Activated T-cell treated with anti-CD3 and anti-CD28 coated beads for 4 hours (primary cell): ENCODE measurements at regions not wholly inside any gene's neighbourhood (a gene's known extent, or its start where the extent isn't known, plus 50 kb on each side); places are given as distances from the start of the nearest gene placed in this dataset.

Experiments used
- DNase-seq: peaks from one replicate; pipeline ENCODE4 v3.0.0-alpha.2; 2020

DNA sequence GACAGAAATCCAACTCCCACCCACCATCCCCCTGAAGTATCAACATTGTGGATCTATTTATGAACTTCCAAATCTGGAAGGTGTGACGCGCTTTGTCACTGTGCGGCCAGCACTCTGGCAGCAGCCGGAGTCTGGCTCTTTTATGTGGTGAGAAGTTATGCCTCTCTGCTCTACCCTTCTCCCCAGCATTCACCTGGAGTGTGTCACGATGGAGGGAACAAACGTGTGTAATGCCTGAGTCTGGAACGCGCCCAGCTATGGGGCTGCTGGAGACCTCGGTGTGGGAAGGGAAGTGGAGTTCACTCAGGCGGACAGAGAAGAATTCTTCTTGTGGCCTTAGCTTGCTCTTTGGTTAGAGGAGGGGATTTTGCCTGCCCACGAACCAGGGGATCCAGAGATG lies 222.1 kb upstream of the RPL34 start:
- no peak for DNase-seq

DNA sequence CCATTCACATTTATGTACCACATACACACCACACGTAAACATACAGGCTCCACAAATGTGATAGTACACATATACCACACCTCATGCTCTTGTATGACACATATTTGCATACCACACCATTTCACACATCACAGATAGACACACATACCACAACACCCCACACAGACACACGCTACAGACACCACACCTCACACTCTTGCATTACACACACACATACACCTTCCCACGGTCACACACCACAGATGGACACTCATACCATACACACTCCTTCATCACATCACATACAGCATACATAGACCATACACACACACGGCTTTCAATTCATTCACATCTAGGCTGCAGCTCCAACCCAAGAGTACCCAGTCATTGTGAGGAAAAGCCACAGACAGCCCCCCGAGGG lies 222.5 kb upstream of the RPL34 start:
- no peak for DNase-seq

DNA sequence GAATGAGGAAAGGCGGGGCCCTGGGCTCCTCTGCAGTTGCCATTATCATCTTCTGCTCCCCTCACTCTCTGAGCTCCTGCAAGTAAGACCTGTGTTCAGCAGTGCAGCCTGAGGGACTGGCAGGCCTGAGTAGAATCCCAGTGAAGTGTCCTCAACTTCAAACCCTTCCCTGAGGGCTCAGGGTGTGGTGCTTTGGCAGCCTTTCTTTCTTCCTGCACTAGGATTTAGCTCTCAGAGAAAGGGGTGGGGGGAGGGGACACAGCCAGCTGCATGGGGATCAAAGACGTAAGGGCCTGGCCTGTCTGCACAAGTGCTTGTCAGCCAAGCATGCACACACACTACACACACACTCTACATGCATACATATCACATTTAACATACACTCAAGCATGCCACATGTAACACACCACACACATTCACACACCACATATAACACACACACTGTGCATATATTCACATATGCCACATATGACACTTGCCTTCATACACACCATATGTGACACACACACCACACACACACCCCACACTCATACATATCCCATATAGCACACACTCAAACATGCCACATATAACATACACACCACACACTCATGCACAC lies 223.4 kb upstream of the RPL34 start:
- no peak for DNase-seq

DNA sequence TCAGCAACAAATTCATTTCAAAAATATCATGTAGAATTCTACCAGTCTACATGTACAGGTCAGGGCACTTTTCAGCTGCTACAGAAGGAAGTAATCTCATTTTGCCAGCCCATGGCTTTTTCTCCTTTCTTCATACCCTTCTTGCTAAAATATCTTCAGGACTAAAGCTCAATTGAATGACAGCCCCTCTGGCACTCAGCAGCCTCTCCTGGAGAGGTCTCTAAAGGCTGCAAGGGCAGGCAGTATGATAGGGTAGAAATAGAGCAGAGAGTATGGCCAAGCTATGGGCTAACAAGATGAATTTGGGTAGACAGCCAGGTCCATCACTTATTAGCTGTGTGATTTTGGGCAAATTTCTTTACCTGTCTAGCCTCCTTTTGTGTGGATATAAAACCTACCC lies 224.6 kb upstream of the RPL34 start:
- DNase-seq, result no peak

DNA sequence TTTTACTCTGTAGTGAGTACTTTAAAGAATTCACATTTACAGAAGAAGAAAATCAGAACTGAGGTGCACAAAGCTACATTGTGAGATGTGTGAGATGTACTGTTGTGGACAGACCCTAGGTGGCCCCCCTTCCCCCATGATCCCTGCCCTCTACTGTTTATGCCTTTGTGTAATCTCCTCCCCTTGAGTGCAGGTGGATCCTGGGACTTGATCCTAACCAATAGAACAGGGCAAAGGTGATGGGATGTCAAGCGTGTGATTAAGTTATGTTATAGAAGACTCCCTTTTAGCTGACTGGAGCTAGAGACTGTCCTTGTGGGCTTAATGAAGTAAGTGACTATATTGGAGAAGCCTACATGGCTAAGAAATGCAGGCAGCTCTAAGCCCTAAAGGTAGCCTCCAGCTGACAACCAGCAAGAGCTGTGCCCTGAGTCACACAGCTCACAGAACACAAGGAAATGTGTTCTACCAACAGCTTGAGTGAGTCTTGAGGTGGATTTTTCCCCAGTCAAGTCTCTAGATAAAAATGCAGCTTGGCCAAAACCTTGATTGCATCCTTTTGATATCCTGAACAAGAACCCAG lies 225.2 kb upstream of the LEF1 start:
- no peak for DNase-seq

DNA sequence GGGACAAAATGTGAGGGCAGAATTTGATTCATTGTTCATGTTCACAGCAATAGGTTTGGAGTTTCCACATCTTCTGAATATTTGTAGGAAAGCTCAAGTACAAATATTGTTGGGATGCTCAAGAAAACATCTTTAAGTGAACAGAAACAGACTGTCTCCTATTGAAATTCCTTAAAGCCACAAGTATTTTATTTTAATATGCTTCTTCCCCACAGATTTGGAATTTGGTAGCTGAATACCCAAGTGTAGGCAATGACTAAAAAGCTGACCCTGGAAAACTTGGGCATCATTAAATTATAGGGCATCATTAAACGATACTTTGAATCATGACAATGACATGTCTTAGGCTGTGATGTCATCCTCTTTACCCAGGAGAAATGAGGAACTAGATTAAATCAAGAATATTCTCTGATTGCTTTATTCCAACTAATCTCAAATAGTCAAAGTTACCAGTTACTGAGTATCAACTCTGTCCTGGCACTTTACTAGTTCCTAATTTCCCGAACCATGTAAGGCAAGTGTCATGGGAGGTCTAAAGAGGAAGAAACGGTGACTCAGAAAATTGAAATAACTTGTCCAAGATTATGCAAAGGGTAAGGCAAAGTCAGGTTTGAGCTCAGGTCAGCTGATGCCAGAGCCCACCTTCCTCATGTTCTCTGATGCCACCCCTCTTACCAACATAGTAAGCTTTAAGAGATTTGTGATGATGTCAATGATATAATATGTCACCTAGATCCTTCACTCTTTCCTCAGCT lies 223.1 kb upstream of the LEF1 start:
- no peak for DNase-seq

DNA sequence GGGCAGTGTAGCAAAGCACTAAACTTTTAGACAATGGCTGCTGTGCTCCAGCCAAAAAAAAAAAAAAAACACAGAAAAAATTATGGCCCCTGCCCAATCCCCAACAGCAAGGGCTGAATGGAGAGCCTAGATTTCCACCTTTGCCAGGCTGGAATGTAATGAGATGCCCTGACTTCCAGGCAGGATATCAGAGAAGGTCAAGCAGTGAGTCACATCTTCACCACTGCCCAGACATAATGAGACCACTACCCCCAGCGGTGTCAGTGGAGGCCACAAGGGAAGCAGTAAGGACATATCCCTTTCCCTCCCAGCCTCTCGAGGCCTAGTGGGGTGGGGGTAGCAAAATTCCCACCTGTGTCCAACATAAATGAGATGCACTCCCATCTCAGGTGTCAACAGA lies 216.3 kb upstream of the LEF1 start:
- DNase-seq, result no peak

DNA sequence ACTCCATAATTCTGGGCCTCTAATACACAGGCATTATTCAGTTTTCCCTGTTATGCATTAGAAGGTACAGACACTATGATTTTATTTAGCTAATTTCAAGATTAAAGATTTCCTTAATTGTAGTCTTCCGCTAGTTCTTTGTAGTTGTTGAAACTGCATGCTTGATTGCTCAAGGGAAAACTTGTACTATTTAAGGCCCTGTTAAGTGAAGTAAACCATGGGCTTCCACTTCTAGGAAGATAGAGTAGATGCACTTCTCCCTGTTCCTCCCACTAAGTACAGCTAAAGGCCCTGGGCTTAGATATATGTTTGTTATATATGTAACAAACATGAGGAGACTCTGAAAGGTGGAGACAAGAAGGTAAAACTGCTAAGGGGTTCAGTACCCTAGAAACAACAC lies 215.8 kb upstream of the LEF1 start:
- DNase-seq, result no peak

DNA sequence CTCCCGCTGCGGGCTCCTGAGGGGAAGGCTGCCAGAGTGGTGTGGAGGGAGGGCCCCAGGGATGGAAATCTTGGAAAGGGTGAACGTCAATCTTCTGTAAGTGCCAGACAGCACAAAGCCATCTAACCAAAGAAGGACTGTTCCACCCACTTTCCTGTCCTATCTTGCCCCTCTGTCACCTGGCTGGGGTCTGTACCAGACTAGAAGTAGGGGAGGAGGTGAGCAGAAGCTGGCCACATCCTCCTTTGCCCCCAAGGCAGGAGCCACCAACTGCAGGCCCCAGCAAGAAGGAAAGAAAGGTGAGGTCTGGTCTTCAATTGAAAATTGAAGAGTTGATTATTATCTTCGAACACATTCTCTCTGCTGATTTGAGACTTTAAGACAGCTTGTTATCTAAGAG lies 214.4 kb upstream of the LEF1 start:
- no peak for DNase-seq

DNA sequence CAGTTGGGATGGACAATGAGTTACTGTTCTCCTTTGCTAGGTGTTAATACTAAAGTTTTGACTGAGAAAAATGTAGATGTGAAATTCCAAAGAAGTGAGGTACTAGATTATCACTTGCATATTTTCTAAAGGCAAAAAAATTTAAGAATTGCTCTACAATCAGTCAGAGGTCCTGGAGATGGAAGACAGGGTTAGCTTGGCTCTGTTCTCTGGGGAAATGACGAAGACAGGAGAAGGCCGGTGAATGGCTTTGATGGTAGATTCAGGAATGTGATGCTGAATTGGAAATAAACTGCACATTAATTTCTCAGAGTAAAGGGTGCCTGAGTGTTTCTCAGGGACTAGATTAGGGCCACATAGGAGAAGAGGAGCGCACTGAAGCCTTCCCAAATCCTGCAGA lies 214.0 kb upstream of the LEF1 start:
- no peak for DNase-seq

DNA sequence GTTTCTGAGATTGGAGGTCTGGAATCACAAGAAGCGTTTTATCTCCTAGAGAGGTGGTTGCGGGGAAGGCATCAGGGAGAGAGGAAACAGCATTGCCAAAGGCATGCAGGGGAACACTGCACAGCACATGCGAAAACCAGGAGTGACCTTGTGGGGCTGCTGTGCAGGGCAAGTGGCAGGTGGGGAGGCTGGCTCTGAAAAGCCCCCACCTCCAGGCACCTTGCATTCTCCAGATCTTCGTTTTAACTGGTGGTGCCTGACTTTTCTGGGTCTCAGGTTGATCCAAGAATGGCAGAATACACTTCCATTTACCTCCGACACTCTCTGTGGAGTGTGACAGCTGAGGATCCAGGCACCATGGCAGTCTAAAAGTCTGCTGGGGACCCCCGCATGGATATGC lies 209.4 kb upstream of the LEF1 start:
- DNase-seq, result no peak

DNA sequence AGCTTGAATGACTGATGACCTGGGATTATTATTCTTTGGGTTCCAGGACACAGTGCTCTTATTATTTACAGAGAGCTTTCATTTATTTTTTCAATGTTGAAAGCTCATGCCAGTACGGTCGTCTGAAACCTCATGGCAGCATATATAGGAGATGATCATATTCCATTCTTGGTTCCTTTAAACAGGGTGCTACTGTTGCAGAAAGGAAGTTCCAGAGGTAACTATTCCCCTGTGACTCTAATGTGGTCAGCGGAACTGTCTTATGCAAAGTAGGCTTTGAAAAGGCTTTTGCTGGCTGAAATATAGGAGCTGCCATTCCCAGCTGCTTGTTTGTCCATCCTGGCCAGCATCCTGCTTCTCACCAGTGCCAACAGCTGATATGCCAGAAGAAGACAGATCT lies 208.3 kb upstream of the LEF1 start:
- no peak for DNase-seq

DNA sequence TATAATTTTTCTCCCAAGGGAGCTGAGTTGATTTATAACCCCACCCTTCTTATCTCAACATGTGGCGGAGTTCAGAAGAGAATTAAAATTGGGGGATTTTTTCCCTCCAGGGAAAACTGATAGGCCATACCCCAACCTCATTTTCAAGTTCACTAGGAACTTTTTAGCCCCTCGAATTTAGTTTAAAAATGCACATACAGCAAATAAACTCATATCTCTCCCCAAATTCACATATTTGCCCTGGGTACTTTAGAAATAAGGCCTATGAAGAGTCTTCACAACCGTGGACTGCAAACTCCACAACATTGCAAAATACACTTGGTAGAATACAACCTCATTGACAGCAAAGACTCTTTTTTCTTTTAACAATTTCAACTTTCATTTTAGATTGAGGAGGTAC lies 206.7 kb upstream of the LEF1 start:
- DNase-seq, result no peak

DNA sequence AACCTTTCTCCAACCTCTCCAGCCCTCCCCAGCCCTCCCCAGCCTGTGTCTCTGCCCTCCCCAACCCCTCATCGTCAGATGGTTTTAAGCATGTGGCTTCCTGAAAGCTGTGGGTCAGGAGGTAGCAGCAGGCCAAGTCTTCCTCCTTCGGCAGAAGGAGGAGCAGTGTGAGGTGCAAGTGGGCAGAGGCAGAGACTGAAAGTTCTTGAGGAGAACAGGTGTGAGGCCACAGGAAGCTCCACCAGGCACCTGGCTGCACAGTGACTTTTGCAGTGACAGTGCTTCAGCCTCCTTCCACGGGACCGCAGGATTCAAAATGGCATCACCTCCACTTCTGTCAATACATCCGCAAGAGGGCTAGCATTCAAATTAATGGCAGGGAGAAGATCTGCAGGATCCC lies 203.9 kb upstream of the LEF1 start:
- DNase-seq, result no peak

DNA sequence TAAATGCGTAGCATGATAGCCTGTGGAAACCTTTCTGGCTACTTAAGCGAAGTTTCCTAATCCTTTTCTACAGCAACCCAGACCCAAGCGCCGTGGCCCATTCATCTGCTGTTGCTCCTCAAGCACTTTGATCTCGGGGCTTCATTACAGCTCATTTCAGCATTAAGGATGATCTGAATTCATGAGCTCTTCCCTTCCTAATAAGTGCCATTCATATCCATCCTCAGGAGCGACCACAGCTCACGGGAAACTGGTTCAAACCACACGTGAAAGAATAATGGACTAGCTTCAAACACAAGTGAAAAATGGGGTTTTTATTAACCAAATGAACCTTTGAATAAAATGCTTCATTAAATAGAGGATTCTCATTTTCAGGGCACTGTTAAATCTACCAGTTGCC lies 202.6 kb upstream of the LEF1 start:
- DNase-seq, result no peak

DNA sequence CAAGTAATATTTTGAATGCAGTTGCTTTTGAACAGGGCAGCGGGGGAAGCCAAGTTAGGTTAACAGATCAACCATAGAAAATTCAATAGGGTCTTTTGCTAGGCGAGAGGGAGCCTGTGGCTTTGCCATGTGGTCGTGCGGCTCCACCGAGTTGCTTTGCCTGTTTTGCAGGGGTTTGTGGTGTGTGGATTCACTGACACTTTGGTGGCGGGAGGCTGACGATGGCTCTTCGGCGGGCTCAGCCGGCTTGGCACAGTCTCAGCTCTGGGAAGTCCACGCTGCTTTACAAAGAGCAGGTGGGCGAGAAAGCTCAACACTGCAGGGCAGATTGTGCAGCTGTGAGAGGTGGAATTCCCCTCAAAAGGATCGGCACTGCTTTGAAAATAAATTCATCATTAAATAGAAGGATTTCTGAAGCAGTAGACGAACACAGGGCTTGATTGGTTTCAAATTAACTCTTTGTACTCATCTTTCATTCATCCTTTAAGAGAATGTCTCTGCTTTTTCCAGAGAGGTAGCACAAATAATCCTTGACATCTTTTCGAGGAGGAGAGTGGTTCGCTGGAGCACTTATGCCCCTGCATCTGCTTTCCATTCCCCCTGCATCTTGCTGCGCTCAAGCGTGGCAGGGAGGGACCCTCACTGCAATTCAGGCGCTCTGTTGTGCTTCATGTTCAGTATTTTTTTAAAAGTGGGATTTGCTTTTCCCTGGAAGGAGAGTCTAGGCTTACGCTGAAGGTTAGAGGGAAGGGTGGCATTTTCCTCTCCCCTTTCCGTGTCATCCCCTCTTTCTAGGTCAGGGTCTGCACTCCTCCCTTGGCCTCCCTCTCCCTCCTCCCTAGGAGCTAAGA lies 201.8 kb upstream of the LEF1 start:
- DNase-seq, result peak; percentile 26

DNA sequence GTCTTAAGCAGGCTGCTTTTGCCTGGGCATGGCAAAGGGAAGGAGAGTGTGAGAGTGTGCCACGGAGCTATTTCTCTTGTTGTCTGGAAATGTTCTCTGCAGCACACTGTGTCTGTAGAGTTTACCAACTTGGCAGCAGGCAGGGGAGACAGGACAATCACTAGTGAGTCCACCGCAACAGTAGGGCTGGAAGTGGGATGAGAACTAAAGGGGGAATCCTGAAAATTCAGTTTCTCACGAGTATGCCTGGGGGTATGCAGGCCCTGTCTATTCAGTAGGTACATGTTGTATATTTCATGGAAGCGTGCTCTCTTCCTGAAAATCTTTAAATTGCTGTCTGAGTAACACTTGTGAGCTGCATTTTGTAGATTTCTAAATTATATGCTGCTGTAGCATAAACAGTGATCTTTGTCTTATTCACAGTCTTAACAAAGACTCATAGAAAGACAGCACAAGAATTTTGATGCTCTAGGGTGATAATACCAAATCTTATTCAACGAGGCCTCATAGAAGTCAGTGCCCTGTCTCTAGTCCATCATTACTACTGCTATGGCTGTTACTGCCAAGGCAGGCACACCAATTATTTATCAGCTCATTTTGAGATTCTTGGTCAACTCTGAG lies 200.4 kb upstream of the LEF1 start:
- DNase-seq, result no peak

DNA sequence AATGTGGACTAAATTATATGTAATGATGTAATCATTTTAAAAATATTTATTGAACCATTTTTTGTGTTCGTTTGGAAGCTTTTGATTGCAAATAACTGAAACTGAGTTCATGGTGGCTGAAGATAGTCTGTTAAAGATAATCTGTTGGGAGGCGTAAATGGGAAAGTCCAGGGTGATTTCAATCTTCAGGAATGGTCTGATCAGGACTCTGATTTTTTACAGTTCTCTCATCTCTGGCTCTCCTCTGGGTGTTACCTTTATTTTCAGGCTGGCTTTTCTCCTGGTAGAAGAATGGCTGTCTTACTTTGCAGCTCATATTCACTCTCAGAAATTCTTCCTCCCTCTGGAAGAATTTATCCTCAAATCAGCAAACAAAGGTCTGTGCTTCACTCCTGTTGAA lies 199.0 kb upstream of the LEF1 start:
- DNase-seq, result no peak

DNA sequence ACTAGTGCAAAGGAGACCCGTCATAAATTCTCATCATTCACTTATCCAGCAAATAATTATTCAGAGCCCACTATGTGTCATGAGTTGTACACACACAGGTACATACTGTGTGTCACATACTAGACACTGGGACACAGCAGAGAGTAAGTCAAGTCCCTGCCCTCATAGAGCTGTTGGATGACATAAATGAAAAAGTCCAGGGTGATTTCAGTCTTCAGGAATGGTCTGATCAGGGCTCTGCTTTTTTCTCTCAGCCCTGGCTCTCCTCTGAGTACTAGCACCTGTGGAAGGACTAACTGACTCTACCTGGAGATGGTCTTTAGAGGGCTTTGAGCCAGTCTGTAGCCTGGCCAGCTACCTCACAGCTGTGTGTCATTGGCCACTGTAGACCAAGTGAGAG lies 198.0 kb upstream of the LEF1 start:
- no peak for DNase-seq

DNA sequence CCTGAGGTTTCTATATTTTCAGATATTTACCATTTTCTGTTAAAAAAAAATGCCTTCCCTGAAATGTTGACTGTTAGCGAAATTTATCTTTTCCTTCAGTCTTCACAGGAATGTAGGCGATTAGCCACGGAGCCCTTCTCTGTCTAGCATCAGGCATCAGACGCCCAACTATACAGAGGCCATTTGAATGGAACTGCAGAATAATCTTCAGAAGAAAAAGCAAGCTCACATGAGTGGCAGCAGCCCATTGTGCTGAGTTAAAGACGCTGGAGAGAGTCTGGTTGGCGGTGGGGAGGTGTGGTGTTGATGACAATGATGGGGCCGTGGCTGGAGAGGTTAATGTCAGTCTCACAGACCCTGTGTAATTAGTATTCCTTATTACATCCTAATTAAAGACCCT lies 196.8 kb upstream of the LEF1 start:
- no peak for DNase-seq

DNA sequence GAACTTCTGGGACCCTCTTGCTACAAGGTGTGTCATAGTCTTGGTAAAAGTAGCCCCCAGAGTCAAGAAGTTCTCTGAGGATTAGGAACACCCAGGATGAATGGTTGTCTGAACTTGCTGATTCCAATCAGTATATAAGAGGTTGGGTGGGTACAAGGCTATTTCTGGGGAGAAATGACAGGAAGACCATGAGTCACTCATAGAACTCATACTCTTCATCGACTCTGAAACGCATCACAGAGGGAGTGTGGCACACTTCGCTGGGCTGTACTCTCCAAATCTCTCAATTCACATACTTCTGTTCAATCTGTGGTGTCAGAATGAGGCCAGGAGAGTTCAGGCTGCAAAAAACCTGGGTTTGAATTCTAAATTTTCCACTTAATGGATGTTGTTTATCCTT lies 193.2 kb upstream of the LEF1 start:
- no peak for DNase-seq

DNA sequence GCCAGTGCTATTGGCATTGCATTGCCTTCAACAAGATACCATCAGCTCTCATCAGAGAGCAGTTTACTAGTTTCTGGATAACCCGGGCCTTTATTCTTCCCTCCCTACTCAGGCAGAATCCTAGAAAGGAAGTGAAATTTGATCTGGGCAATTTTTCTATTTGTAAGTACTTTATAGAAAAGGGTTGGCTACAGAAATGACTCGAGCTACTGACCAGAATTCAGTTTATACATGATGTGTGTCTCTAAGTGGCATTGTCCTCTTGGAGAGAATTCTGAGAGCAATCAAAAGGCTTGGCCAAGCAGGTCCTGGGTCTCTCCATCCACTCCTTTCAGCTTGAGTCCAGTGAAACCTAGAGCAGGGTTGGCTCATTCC lies 192.7 kb upstream of the LEF1 start:
- no peak for DNase-seq

DNA sequence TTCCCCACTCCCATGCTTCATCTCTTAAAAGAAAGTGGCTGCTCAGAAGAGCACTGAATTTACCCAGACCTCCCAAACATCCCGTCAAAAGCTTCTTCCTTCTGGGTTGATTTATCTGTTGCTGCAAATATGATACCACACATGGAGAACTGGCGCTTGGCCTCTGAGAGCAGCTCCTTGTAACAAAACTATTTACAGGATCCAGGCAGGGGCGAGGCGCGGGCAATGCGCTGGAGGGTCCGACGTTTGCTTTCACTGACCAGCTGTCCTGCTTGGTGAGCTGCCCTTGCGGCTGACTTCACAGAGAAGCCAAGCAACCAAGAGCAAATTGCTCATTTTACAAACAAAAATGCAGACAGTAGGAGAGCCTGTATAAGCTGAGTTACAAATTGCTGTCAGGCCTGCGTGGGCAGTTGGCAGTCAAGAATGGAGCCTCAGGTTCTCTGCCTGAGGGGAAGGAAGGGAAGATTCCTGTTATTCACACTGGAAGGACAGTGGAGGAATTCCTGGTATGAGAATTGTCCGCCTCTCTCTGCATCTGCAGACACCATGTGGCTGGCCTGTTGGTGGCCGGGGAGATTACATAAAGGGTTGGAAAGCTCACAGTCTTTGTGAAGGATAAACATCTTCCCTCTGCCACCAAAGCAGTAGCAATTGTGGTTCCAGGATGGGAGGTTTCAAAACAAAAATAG lies 192.2 kb upstream of the LEF1 start:
- DNase-seq, result no peak
